ENCODE measurements at regions not wholly inside any gene's neighbourhood (a gene's known extent, or its start where the extent isn't known, plus 50 kb on each side); places are given as distances from the start of the nearest gene placed in this dataset.

DNA sequence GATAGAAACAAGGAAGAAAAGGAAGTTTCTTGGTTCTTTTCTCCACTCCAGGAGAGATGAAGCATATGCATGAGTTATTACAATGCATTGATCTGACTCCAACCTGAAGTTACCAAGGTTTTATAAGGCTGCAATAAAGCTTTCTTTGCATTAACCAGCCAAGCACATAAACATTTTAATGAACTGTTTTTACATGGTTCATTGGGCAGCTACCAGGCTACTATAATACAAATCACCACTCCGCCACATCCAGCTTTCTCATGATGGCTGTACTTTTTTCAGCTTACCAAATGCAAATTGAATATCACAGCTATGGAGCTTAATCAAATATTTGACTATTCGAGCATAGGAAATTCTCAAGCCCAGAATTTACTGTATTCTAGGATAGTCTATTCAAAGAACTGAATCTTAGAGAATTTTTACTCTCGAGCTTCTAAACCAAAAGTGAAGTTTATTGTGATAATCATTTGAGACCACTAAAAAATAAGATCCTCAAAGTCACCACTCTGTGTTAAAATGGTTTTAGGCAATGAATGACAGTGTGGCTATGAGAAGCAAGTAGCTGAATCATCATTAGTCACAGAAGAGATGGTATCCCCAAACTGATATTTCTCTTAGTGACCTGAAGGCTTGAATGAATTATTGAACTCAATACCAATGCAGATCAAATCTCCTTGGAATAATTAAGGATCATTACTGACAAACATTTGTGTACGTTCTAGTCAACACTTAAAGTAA is 58.6 kb upstream of the ZNF281 start:
- WGBS, 5 donors = 81 to 90% (median 88%) methylated on average over 4 of the region's 4 CpGs
- Histone ChIP-seq H3K27ac (no peak overlapping the region), H3K4me1 (peaks cover 0 to 3% (median 0%) of the 10 kb centered on the region in 6 donors), H3K4me3 (no peak overlapping the region), H3K27me3 (replicated peaks in 1 of 7) (peaks cover 0 to 3% (median 0%) of the 10 kb centered on the region in 7 donors), H3K9me3 (no peaks in the 10 kb centered on the region), H3K36me3 (no peaks in the 10 kb centered on the region)
- no peak for DNase-seq
- TF ChIP-seq, protein P1, sequence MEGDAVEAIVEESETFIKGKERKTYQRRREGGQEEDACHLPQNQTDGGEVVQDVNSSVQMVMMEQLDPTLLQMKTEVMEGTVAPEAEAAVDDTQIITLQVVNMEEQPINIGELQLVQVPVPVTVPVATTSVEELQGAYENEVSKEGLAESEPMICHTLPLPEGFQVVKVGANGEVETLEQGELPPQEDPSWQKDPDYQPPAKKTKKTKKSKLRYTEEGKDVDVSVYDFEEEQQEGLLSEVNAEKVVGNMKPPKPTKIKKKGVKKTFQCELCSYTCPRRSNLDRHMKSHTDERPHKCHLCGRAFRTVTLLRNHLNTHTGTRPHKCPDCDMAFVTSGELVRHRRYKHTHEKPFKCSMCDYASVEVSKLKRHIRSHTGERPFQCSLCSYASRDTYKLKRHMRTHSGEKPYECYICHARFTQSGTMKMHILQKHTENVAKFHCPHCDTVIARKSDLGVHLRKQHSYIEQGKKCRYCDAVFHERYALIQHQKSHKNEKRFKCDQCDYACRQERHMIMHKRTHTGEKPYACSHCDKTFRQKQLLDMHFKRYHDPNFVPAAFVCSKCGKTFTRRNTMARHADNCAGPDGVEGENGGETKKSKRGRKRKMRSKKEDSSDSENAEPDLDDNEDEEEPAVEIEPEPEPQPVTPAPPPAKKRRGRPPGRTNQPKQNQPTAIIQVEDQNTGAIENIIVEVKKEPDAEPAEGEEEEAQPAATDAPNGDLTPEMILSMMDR (IDR thresholded peaks at IDR 0.05 in 8 of 11, conservative IDR thresholded peaks at IDR 0.05 in 3 of 11) = no peak
- TF ChIP-seq POLR2AphosphoS5 (IDR thresholded peaks at IDR 0.05) = no peak
- no peak for TF ChIP-seq POLR2A (IDR thresholded peaks at IDR 0.05)
- intact Hi-C loops (cut with DNase I; ENCODE audit: low total_unique reads) = no loop called here

DNA sequence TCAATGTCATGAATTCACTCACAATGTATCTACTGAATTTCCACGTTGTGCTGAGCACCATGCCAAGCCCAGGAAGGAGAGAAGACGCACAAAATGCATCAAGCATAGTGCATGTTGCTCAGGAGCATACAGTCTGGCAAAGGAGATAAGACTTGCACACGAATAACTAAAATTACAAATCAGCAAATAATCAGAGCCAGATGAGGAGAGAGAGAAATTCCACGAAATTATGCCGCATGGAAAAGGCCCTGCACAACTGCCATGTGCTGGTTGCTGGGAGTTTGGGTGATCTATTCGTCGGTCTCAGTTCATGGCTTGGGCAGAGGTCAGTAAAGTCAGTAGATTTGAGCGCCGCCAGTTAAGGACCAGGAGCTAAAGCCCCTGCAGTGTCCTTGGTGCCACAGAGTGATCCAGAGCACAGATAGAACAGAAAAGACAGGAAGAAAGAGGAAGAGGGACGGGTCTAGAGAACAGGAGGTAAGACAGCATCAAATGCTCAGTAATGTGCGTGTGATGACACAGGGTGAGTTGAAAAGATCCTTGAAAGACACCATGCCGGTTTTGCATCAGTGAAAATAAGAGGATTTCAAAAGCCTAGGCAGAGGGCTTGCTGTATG is 55.1 kb upstream of the ZNF281 start:
- DNase-seq = no peak
- no peak overlapping the region for H3K4me3 ChIP-seq
- H3K27me3 ChIP-seq (replicated peaks in 1 of 7) = no peaks in the 10 kb centered on the region
- no peaks in the 10 kb centered on the region for H3K4me1 ChIP-seq
- intact Hi-C loops (cut with DNase I; ENCODE audit: low total_unique reads) = no loop called here
- TF ChIP-seq POLR2AphosphoS5 (IDR thresholded peaks at IDR 0.05) (no peak), POLR2A (IDR thresholded peaks at IDR 0.05) (no peak)
- TF ChIP-seq, protein P1 (IDR thresholded peaks at IDR 0.05 in 8 of 11, conservative IDR thresholded peaks at IDR 0.05 in 3 of 11) = no peak
- H3K36me3 ChIP-seq = no peaks in the 10 kb centered on the region
- WGBS, 5 donors = 77 to 85% (median 81%) methylated on average over 12 of the region's 12 CpGs
- H3K27ac ChIP-seq = no peak overlapping the region
- H3K9me3 ChIP-seq = no peaks in the 10 kb centered on the region

Measured in spleen (tissue), 11 donors.